ENCODE measurements at regions not wholly inside any gene's neighbourhood (a gene's known extent, or its start where the extent isn't known, plus 50 kb on each side); places are given as distances from the start of the nearest gene placed in this dataset.

DNA sequence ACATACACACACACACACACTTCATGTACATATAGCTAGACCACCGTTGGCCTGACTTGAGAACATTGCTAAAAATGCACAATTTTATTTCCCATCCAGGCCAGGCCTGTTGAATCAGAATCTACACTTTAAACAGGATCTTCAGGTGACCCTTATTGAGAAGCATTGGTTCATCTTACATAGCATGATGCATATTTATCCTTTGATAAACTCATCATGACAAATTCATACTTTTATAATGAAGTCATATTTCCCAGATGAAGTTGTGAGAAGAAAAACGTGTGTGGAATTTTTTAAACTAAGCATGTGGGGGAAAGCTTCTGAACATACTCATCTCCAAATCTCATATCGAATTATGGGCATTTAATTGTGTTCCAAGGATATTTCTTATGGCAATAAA is 877.7 kb downstream of the MRPL39 start:
- H3K4ac ChIP-seq (ENCODE audit: low read depth, low read length) = no peak overlapping the region
- H3K9ac ChIP-seq (ENCODE audit: low read length) = no peak overlapping the region
- H2AK5ac ChIP-seq (ENCODE audit: low read length) = no peak overlapping the region
- H2BK5ac ChIP-seq (ENCODE audit: low read length) = no peak overlapping the region
- H3K4me3 ChIP-seq (ENCODE audit: low read length) = no peak overlapping the region
- no peak overlapping the region for H3K23ac ChIP-seq (ENCODE audit: low read length)
- H2BK15ac ChIP-seq (replicated peaks; ENCODE audit: low read depth) = no peak overlapping the region
- no peak overlapping the region for H3K27ac ChIP-seq (ENCODE audit: low read depth, low read length)
- no peak for DNase-seq
- no peaks in the 10 kb centered on the region for H3K4me1 ChIP-seq (ENCODE audit: control insufficient read depth, low read depth, low read length)
- H2BK120ac ChIP-seq (ENCODE audit: low read depth, low read length) = no peak overlapping the region
- no CpG with 5 or more reads among the region's 3 CpGs for WGBS (ENCODE audit: extremely low coverage, insufficient coverage, low lambda C conversion rate)
- H3K18ac ChIP-seq (ENCODE audit: low read length) = no peak overlapping the region
- H3K79me2 ChIP-seq (ENCODE audit: control insufficient read depth, insufficient read depth, low read length) = no peaks in the 10 kb centered on the region
- no peak overlapping the region for H4K5ac ChIP-seq (ENCODE audit: low read length)
- H3K79me1 ChIP-seq (ENCODE audit: low read length) = no peaks in the 10 kb centered on the region
- H3K36me3 ChIP-seq (ENCODE audit: control insufficient read depth, insufficient read depth, low read length) = no peaks in the 10 kb centered on the region
- no peak overlapping the region for H3K4me2 ChIP-seq (ENCODE audit: low read length)
- no peak overlapping the region for H3K56ac ChIP-seq (ENCODE audit: low read length)
- H3K27me3 ChIP-seq (ENCODE audit: insufficient read depth, low read length, poor library complexity) = no peaks in the 10 kb centered on the region
- no peak overlapping the region for H4K8ac ChIP-seq (ENCODE audit: low read depth, low read length)

DNA sequence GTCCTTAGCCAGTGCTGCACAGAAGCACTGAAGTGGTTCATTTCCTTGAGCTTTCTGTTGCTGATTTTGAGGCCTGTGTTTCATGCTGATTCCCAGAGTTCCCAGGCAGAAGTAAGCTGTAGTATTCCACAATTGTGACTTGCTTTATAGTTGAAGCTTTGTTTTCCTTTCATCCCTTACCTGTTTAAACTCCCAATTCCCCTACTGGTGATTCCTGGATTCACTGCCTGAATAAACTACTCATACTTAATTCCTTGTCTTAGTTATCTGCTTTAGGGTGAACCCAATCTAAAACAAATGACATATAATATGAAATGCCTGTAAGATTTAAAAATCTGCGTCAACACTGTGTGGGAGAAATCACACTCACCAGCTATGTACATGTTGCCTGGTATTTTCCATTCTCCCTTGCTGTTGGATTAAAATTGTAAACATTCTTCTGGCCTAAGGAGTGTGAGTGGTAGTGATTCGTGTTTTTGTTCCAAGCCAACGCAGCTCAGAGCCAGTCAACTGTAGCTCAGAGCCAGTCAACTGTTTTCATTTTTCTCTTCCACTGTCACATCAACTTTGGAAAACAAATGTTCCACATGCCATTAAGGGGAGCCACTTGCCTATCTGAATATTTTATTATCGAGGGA is 879.4 kb downstream of the MRPL39 start:
- H2BK15ac ChIP-seq (replicated peaks; ENCODE audit: low read depth) = no peak overlapping the region
- DNase-seq = peak; percentile 12
- H3K36me3 ChIP-seq (ENCODE audit: control insufficient read depth, insufficient read depth, low read length) = no peaks in the 10 kb centered on the region
- H3K79me1 ChIP-seq (ENCODE audit: low read length) = no peaks in the 10 kb centered on the region
- no peak overlapping the region for H3K18ac ChIP-seq (ENCODE audit: low read length)
- H3K79me2 ChIP-seq (ENCODE audit: control insufficient read depth, insufficient read depth, low read length) = no peaks in the 10 kb centered on the region
- WGBS (ENCODE audit: extremely low coverage, insufficient coverage, low lambda C conversion rate) = no CpG with 5 or more reads among the region's 4 CpGs
- H3K27me3 ChIP-seq (ENCODE audit: insufficient read depth, low read length, poor library complexity) = no peaks in the 10 kb centered on the region
- H3K4me1 ChIP-seq (ENCODE audit: control insufficient read depth, low read depth, low read length) = no peaks in the 10 kb centered on the region
- H2BK120ac ChIP-seq (ENCODE audit: low read depth, low read length) = no peak overlapping the region
- no peak overlapping the region for H3K56ac ChIP-seq (ENCODE audit: low read length)
- H3K4me3 ChIP-seq (ENCODE audit: low read length) = no peak overlapping the region
- no peak overlapping the region for H2BK5ac ChIP-seq (ENCODE audit: low read length)
- H3K9ac ChIP-seq (ENCODE audit: low read length) = no peak overlapping the region
- H4K5ac ChIP-seq (ENCODE audit: low read length) = no peak overlapping the region
- no peak overlapping the region for H4K8ac ChIP-seq (ENCODE audit: low read depth, low read length)
- no peak overlapping the region for H3K4ac ChIP-seq (ENCODE audit: low read depth, low read length)
- no peak overlapping the region for H3K27ac ChIP-seq (ENCODE audit: low read depth, low read length)
- H3K4me2 ChIP-seq (ENCODE audit: low read length) = no peak overlapping the region
- no peak overlapping the region for H3K23ac ChIP-seq (ENCODE audit: low read length)
- no peak overlapping the region for H2AK5ac ChIP-seq (ENCODE audit: low read length)

DNA sequence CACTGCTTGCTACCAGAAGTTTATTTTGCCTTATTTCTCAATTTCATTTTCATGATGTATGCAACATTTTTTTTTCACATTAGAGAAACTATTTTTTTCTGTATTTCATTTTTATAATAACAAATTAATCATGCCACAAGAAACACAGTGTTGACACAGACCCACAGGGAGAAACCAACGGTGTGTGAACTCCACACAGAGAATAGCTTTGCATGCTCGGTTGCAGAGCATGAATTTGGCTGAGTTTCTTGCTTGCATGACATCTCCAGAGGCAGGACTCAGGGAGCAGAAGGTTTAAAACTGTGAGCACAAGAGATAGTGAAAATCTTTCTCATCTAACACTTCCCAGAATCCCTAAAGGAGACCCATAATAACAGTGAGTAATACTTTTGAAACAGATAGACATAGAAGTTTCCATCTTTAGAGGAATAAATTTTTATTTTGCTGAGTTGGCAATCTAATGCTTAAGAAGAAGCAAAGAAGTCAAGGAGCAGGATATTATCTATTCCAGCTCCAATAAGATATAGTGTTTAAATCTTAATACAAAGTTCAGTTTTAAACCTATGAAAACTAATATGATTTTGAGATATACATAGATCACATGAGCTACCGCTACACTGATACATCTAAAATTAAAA is 890.9 kb downstream of the MRPL39 start:
- Histone ChIP-seq H3K9ac (ENCODE audit: low read length) (no peak overlapping the region), H4K5ac (ENCODE audit: low read length) (no peak overlapping the region), H3K27me3 (ENCODE audit: insufficient read depth, low read length, poor library complexity) (no peaks in the 10 kb centered on the region), H4K8ac (ENCODE audit: low read depth, low read length) (no peak overlapping the region), H2BK15ac (replicated peaks; ENCODE audit: low read depth) (no peak overlapping the region), H2BK5ac (ENCODE audit: low read length) (no peak overlapping the region), H2AK5ac (ENCODE audit: low read length) (no peak overlapping the region), H3K36me3 (ENCODE audit: control insufficient read depth, insufficient read depth, low read length) (no peaks in the 10 kb centered on the region), H3K79me1 (ENCODE audit: low read length) (no peaks in the 10 kb centered on the region), H3K27ac (ENCODE audit: low read depth, low read length) (no peak overlapping the region), H3K4me2 (ENCODE audit: low read length) (no peak overlapping the region), H3K23ac (ENCODE audit: low read length) (no peak overlapping the region), H3K79me2 (ENCODE audit: control insufficient read depth, insufficient read depth, low read length) (no peaks in the 10 kb centered on the region), H3K4me1 (ENCODE audit: control insufficient read depth, low read depth, low read length) (no peaks in the 10 kb centered on the region), H3K18ac (ENCODE audit: low read length) (no peak overlapping the region), H3K56ac (ENCODE audit: low read length) (no peak overlapping the region), H3K4me3 (ENCODE audit: low read length) (no peak overlapping the region), H3K4ac (ENCODE audit: low read depth, low read length) (no peak overlapping the region), H2BK120ac (ENCODE audit: low read depth, low read length) (no peak overlapping the region)
- DNase-seq = no peak
- WGBS (ENCODE audit: extremely low coverage, insufficient coverage, low lambda C conversion rate) = no CpG with 5 or more reads among the region's 3 CpGs

DNA sequence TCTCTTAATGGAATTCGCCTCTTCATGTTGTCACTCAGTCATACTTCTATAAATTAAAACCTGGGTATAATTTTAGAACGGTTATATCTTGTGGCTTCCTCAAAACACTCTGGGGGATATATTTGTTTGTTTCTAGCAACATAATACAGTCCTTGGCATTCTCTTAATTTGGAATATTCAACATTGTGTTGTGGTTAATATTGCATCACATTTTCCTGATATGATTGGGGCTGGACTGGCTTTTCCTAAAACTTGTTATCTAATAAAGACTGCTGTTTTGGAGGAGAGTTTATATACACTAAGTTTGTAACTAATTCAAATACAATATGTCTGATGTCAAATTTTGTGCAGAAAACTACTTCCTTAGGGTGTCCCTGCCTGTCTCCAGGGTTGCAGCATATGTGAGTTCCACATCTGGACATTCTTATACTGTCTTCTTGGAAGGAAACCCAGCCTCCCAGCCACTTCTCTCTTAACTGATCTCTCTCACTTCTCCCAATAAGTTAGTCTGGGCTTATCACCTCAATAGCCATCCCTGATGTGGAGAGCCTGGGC is 892.6 kb downstream of the MRPL39 start:
- H3K79me2 ChIP-seq (ENCODE audit: control insufficient read depth, insufficient read depth, low read length) = no peaks in the 10 kb centered on the region
- H3K9ac ChIP-seq (ENCODE audit: low read length) = no peak overlapping the region
- DNase-seq = no peak
- no peak overlapping the region for H2BK120ac ChIP-seq (ENCODE audit: low read depth, low read length)
- no peak overlapping the region for H3K18ac ChIP-seq (ENCODE audit: low read length)
- H3K4me2 ChIP-seq (ENCODE audit: low read length) = no peak overlapping the region
- no peak overlapping the region for H3K4ac ChIP-seq (ENCODE audit: low read depth, low read length)
- H4K8ac ChIP-seq (ENCODE audit: low read depth, low read length) = no peak overlapping the region
- H3K23ac ChIP-seq (ENCODE audit: low read length) = no peak overlapping the region
- H2BK15ac ChIP-seq (replicated peaks; ENCODE audit: low read depth) = no peak overlapping the region
- no peak overlapping the region for H2AK5ac ChIP-seq (ENCODE audit: low read length)
- H2BK5ac ChIP-seq (ENCODE audit: low read length) = no peak overlapping the region
- no peaks in the 10 kb centered on the region for H3K4me1 ChIP-seq (ENCODE audit: control insufficient read depth, low read depth, low read length)
- H3K79me1 ChIP-seq (ENCODE audit: low read length) = no peaks in the 10 kb centered on the region
- H4K5ac ChIP-seq (ENCODE audit: low read length) = no peak overlapping the region
- H3K27me3 ChIP-seq (ENCODE audit: insufficient read depth, low read length, poor library complexity) = no peaks in the 10 kb centered on the region
- WGBS (ENCODE audit: extremely low coverage, insufficient coverage, low lambda C conversion rate) = no CpG with 5 or more reads among the region's 2 CpGs
- H3K56ac ChIP-seq (ENCODE audit: low read length) = no peak overlapping the region
- no peak overlapping the region for H3K4me3 ChIP-seq (ENCODE audit: low read length)
- no peaks in the 10 kb centered on the region for H3K36me3 ChIP-seq (ENCODE audit: control insufficient read depth, insufficient read depth, low read length)
- H3K27ac ChIP-seq (ENCODE audit: low read depth, low read length) = no peak overlapping the region

DNA sequence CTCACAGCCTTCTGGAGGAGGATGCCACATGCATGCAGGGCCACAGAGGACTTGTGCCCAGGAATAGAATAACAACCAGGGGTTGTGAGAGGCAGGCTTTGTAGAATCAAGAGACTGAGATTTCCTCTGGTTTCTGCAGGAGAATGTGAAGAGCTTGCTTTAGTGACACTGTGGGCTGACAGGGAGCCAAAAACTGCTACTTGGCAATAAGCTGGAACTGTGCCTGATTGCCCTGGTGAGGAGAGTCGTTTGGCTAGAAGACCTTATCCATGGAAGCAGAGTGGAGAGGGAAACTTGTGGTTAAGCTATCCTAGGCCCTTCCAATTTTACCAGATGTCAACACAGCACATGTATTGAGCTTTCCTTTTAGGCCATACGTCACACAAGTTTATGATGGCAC is 902.1 kb downstream of the MRPL39 start:
- Histone ChIP-seq H2AK5ac (ENCODE audit: low read length) (no peak overlapping the region), H2BK120ac (ENCODE audit: low read depth, low read length) (no peak overlapping the region), H4K5ac (ENCODE audit: low read length) (no peak overlapping the region), H3K79me1 (ENCODE audit: low read length) (no peaks in the 10 kb centered on the region), H3K9ac (ENCODE audit: low read length) (no peak overlapping the region), H3K4me1 (ENCODE audit: control insufficient read depth, low read depth, low read length) (no peaks in the 10 kb centered on the region), H3K4me3 (ENCODE audit: low read length) (no peak overlapping the region), H2BK15ac (replicated peaks; ENCODE audit: low read depth) (no peak overlapping the region), H3K18ac (ENCODE audit: low read length) (no peak overlapping the region), H3K4ac (ENCODE audit: low read depth, low read length) (no peak overlapping the region), H3K27ac (ENCODE audit: low read depth, low read length) (no peak overlapping the region), H3K27me3 (ENCODE audit: insufficient read depth, low read length, poor library complexity) (no peaks in the 10 kb centered on the region), H3K36me3 (ENCODE audit: control insufficient read depth, insufficient read depth, low read length) (no peaks in the 10 kb centered on the region), H3K4me2 (ENCODE audit: low read length) (no peak overlapping the region), H3K79me2 (ENCODE audit: control insufficient read depth, insufficient read depth, low read length) (no peaks in the 10 kb centered on the region), H3K23ac (ENCODE audit: low read length) (no peak overlapping the region), H3K56ac (ENCODE audit: low read length) (no peak overlapping the region), H4K8ac (ENCODE audit: low read depth, low read length) (no peak overlapping the region), H2BK5ac (ENCODE audit: low read length) (no peak overlapping the region)
- no peak for DNase-seq
- no CpG with 5 or more reads among the region's 2 CpGs for WGBS (ENCODE audit: extremely low coverage, insufficient coverage, low lambda C conversion rate)
